Loucy (cell line): ENCODE measurements at regions not wholly inside any gene's neighbourhood (a gene's known extent, or its start where the extent isn't known, plus 50 kb on each side); places are given as distances from the start of the nearest gene placed in this dataset.
"Not testable (repeated sequence)": the region's sequence is repeated elsewhere in the genome, so short reads cannot be mapped to it uniquely, and the experiment has no call there.

Source experiments
- H2AFZ ChIP-seq: fragments of 200-600 bp; sonication (generic); 2 replicates; pipeline ENCODE4 v1.6.0; 2016; ENCODE audit warnings: antibody characterized with exemption, mild to moderate bottlenecking, low read length, moderate library complexity
- H3F3A ChIP-seq: fragments of 200-600 bp; 2 replicates; pipeline ENCODE4 v1.6.0; 2016; ENCODE audit warnings: antibody characterized with exemption, low read depth, mild to moderate bottlenecking
- H3K27me3 ChIP-seq: fragments of 200-600 bp; sonication (generic); 2 replicates; pipeline ENCODE4 v1.6.1; 2014; ENCODE audit warnings: low read length, mild to moderate bottlenecking; ENCODE audit not compliant: insufficient read depth, poor library complexity, severe bottlenecking
- H3K36me3 ChIP-seq: fragments of 200-600 bp; sonication (generic); 2 replicates; pipeline ENCODE4 v1.6.1; 2016; ENCODE audit warnings: low read length; ENCODE audit not compliant: insufficient read depth
- H3K4me1 ChIP-seq: fragments of 200-600 bp; sonication (generic); 2 replicates; pipeline ENCODE4 v1.5.1; 2014; ENCODE audit warnings: low read length, mild to moderate bottlenecking; ENCODE audit not compliant: insufficient read depth, poor library complexity, severe bottlenecking
- H3K4me2 ChIP-seq: fragments of 200-600 bp; sonication (generic); 2 replicates; pipeline ENCODE4 v1.6.0; 2014; ENCODE audit warnings: antibody characterized with exemption, low read length, low read depth, mild to moderate bottlenecking; ENCODE audit not compliant: poor library complexity, severe bottlenecking
- H3K4me3 ChIP-seq: fragments of 200-600 bp; sonication (generic); 2 replicates; pipeline ENCODE4 v1.5.1; 2014; ENCODE audit warnings: low read length, mild to moderate bottlenecking, mixed read lengths; ENCODE audit not compliant: poor library complexity, severe bottlenecking
- H3K79me2 ChIP-seq: fragments of 200-600 bp; sonication (generic); 2 replicates; pipeline ENCODE4 v1.6.1; 2014; ENCODE audit warnings: low read length; ENCODE audit not compliant: insufficient read depth
- H3K9ac ChIP-seq: fragments of 200-600 bp; sonication (generic); 2 replicates; pipeline ENCODE4 v1.6.0; 2014; ENCODE audit warnings: mild to moderate bottlenecking, low read depth, low read length, moderate library complexity; ENCODE audit not compliant: poor library complexity, severe bottlenecking
- H3K9me2 ChIP-seq: fragments of 200-600 bp; sonication (generic); replicated peaks from 2 replicates; pipeline ENCODE4 v1.6.1; 2016; ENCODE audit warnings: low read depth, low read length, mixed read lengths
- H3K9me3 ChIP-seq: fragments of 200-600 bp; sonication (generic); 2 replicates; pipeline ENCODE4 v1.6.1; 2014; ENCODE audit warnings: mild to moderate bottlenecking, antibody characterized with exemption, low read length, low read depth; ENCODE audit not compliant: insufficient read depth
- H4K20me1 ChIP-seq: fragments of 200-600 bp; sonication (generic); 2 replicates; pipeline ENCODE4 v1.6.0; 2014; ENCODE audit warnings: antibody characterized with exemption, low read length, mild to moderate bottlenecking; ENCODE audit not compliant: insufficient read depth, poor library complexity, severe bottlenecking

GRCh38 chr17:15856191-15856590 is 88.7 kb upstream of the ADORA2B start:
- H3K79me2 ChIP-seq, H3K4me1 ChIP-seq, H3K9me2 ChIP-seq, H3K27me3 ChIP-seq, H3F3A ChIP-seq, H3K4me2 ChIP-seq, H3K9ac ChIP-seq, H4K20me1 ChIP-seq, H3K4me3 ChIP-seq, H3K9me3 ChIP-seq, H3K36me3 ChIP-seq, H2AFZ ChIP-seq: not testable (repeated sequence)

GRCh38 chr17:15856745-15857144 is 88.2 kb upstream of the ADORA2B start:
- not testable (repeated sequence) for H3F3A ChIP-seq, H3K27me3 ChIP-seq, H3K4me3 ChIP-seq, H3K4me1 ChIP-seq, H3K9ac ChIP-seq, H3K79me2 ChIP-seq, H4K20me1 ChIP-seq, H3K9me2 ChIP-seq, H3K4me2 ChIP-seq, H3K9me3 ChIP-seq, H3K36me3 ChIP-seq, H2AFZ ChIP-seq

- H3K27me3 ChIP-seq, H3K4me3 ChIP-seq, H3K79me2 ChIP-seq: not testable (repeated sequence)
Observed at GRCh38 chr17:15858082-15858481, 86.8 kb upstream of the ADORA2B start.

GRCh38 chr17:15860774-15861173 is 84.2 kb upstream of the ADORA2B start:
- not testable (repeated sequence) for H3K4me1 ChIP-seq, H3K9me3 ChIP-seq, H4K20me1 ChIP-seq, H3K79me2 ChIP-seq, H2AFZ ChIP-seq, H3K9ac ChIP-seq, H3K9me2 ChIP-seq, H3K4me3 ChIP-seq, H3F3A ChIP-seq, H3K27me3 ChIP-seq, H3K36me3 ChIP-seq, H3K4me2 ChIP-seq

More at GRCh38 chr17:15858082-15858481, 86.8 kb upstream of the ADORA2B start:
- not testable (repeated sequence) for H3K36me3 ChIP-seq, H3K4me2 ChIP-seq, H3K9ac ChIP-seq, H3F3A ChIP-seq, H4K20me1 ChIP-seq, H3K9me3 ChIP-seq, H2AFZ ChIP-seq, H3K4me1 ChIP-seq, H3K9me2 ChIP-seq

- not testable (repeated sequence) for H3K4me1 ChIP-seq, H3K4me2 ChIP-seq, H3K79me2 ChIP-seq, H3K9me2 ChIP-seq, H3K36me3 ChIP-seq, H3K9me3 ChIP-seq, H4K20me1 ChIP-seq, H2AFZ ChIP-seq, H3F3A ChIP-seq, H3K4me3 ChIP-seq, H3K27me3 ChIP-seq, H3K9ac ChIP-seq
Observed at GRCh38 chr17:15864061-15864460, 80.9 kb upstream of the ADORA2B start.

- H4K20me1 ChIP-seq, H3K36me3 ChIP-seq, H3K9ac ChIP-seq, H3K4me1 ChIP-seq, H3K4me2 ChIP-seq, H3F3A ChIP-seq, H2AFZ ChIP-seq, H3K9me3 ChIP-seq, H3K79me2 ChIP-seq, H3K4me3 ChIP-seq, H3K9me2 ChIP-seq, H3K27me3 ChIP-seq: not testable (repeated sequence)
Observed at GRCh38 chr17:15864472-15864871, 80.5 kb upstream of the ADORA2B start.

- not testable (repeated sequence) for H3K4me1 ChIP-seq, H3K36me3 ChIP-seq, H3K9me2 ChIP-seq, H3K79me2 ChIP-seq, H3K9ac ChIP-seq, H3K4me2 ChIP-seq, H2AFZ ChIP-seq, H4K20me1 ChIP-seq, H3K4me3 ChIP-seq, H3F3A ChIP-seq, H3K27me3 ChIP-seq, H3K9me3 ChIP-seq
Observed at GRCh38 chr17:15866015-15866414, 78.9 kb upstream of the ADORA2B start.

- not testable (repeated sequence) for H4K20me1 ChIP-seq
Observed at GRCh38 chr17:15867331-15867730, 77.6 kb upstream of the ADORA2B start.

More at GRCh38 chr17:15867331-15867730, 77.6 kb upstream of the ADORA2B start:
- not testable (repeated sequence) for H3K9ac ChIP-seq, H3K9me2 ChIP-seq, H3K4me2 ChIP-seq, H3K4me3 ChIP-seq, H3K9me3 ChIP-seq, H3F3A ChIP-seq, H2AFZ ChIP-seq, H3K4me1 ChIP-seq, H3K79me2 ChIP-seq, H3K27me3 ChIP-seq, H3K36me3 ChIP-seq
